Glutamatergic neuron (in vitro differentiated cells): ENCODE measurements at regions not wholly inside any gene's neighbourhood (a gene's known extent, or its start where the extent isn't known, plus 50 kb on each side); places are given as distances from the start of the nearest gene placed in this dataset.

Source experiments
- DNase-seq: peaks from one replicate; pipeline ENCODE4 v3.0.0; 2022
- H3K27ac Mint-ChIP-seq: one replicate; pipeline ENCODE4 v1.8.0; 2020; ENCODE audit warnings: mild to moderate bottlenecking, mixed read lengths, inconsistent platforms; ENCODE audit not compliant: unreplicated experiment
- H3K27me3 Mint-ChIP-seq: one replicate; pipeline ENCODE4 v1.8.0; 2020; ENCODE audit warnings: mild to moderate bottlenecking, moderate library complexity, mixed read lengths, inconsistent platforms; ENCODE audit not compliant: unreplicated experiment
- H3K36me3 Mint-ChIP-seq: one replicate; pipeline ENCODE4 v1.8.0; 2020; ENCODE audit warnings: mild to moderate bottlenecking, mixed read lengths, inconsistent platforms; ENCODE audit not compliant: unreplicated experiment
- H3K4me1 Mint-ChIP-seq: one replicate; pipeline ENCODE4 v1.8.0; 2020; ENCODE audit warnings: mild to moderate bottlenecking, low read depth, mixed read lengths, inconsistent platforms; ENCODE audit not compliant: unreplicated experiment
- H3K4me3 Mint-ChIP-seq: one replicate; pipeline ENCODE4 v1.8.0; 2020; ENCODE audit warnings: mild to moderate bottlenecking, mixed read lengths, inconsistent platforms; ENCODE audit not compliant: unreplicated experiment
- H3K9me3 Mint-ChIP-seq: one replicate; pipeline ENCODE4 v1.8.0; 2020; ENCODE audit warnings: mild to moderate bottlenecking, moderate library complexity, mixed read lengths, inconsistent platforms; ENCODE audit not compliant: unreplicated experiment
- CTCF ChIP-seq: fragments of 200-600 bp; sonication (generic); IDR thresholded peaks from one replicate; pipeline ENCODE4 v1.5.0; 2021; ENCODE audit not compliant: partially characterized antibody, unreplicated experiment

- Mint-ChIP-seq H3K4me1 (no peaks in the 10 kb centered on the region), H3K27ac (no peak overlapping the region), H3K27me3 (no peaks in the 10 kb centered on the region), H3K9me3 (no peaks in the 10 kb centered on the region), H3K36me3 (no peaks in the 10 kb centered on the region), H3K4me3 (no peak overlapping the region)
- TF ChIP-seq CTCF, result no peak
- no peak for DNase-seq
Observed at GRCh38 chr13:62065016-62065415, 649.4 kb upstream of the PCDH20 start.

GRCh38 chr13:62061751-62062150, 646.1 kb upstream of the PCDH20 start:
- peaks cover 3% of the 10 kb centered on the region for H3K4me1 Mint-ChIP-seq
- no peak overlapping the region for H3K27ac Mint-ChIP-seq
- no peak for DNase-seq
- no peaks in the 10 kb centered on the region for H3K9me3 Mint-ChIP-seq
- H3K4me3 Mint-ChIP-seq, result no peak overlapping the region
- H3K36me3 Mint-ChIP-seq, result no peaks in the 10 kb centered on the region
- no peaks in the 10 kb centered on the region for H3K27me3 Mint-ChIP-seq
- no peak for TF ChIP-seq CTCF

- Mint-ChIP-seq H3K36me3 (no peaks in the 10 kb centered on the region), H3K27ac (no peak overlapping the region), H3K4me1 (peaks cover 3% of the 10 kb centered on the region), H3K4me3 (no peak overlapping the region), H3K9me3 (no peaks in the 10 kb centered on the region), H3K27me3 (no peaks in the 10 kb centered on the region)
- TF ChIP-seq CTCF, result no peak
- DNase-seq, result no peak
Observed at GRCh38 chr13:62060570-62060969, 644.9 kb upstream of the PCDH20 start.

- no peak overlapping the region for H3K4me3 Mint-ChIP-seq
- no peak overlapping the region for H3K27ac Mint-ChIP-seq
- H3K36me3 Mint-ChIP-seq, result no peaks in the 10 kb centered on the region
- H3K27me3 Mint-ChIP-seq, result no peaks in the 10 kb centered on the region
- no peak for DNase-seq
- no peak for TF ChIP-seq CTCF
- H3K9me3 Mint-ChIP-seq, result no peaks in the 10 kb centered on the region
- H3K4me1 Mint-ChIP-seq, result peaks cover 3% of the 10 kb centered on the region
Observed at GRCh38 chr13:62057286-62057685, 641.6 kb upstream of the PCDH20 start.

- Mint-ChIP-seq H3K27me3 (no peaks in the 10 kb centered on the region), H3K9me3 (no peaks in the 10 kb centered on the region), H3K36me3 (no peaks in the 10 kb centered on the region), H3K4me1 (no peaks in the 10 kb centered on the region), H3K4me3 (no peak overlapping the region), H3K27ac (no peak overlapping the region)
- DNase-seq, result no peak
- no peak for TF ChIP-seq CTCF
Observed at GRCh38 chr13:62049992-62050391, 634.3 kb upstream of the PCDH20 start.
